ENCODE measurements at regions not wholly inside any gene's neighbourhood (a gene's known extent, or its start where the extent isn't known, plus 50 kb on each side); places are given as distances from the start of the nearest gene placed in this dataset.

DNA sequence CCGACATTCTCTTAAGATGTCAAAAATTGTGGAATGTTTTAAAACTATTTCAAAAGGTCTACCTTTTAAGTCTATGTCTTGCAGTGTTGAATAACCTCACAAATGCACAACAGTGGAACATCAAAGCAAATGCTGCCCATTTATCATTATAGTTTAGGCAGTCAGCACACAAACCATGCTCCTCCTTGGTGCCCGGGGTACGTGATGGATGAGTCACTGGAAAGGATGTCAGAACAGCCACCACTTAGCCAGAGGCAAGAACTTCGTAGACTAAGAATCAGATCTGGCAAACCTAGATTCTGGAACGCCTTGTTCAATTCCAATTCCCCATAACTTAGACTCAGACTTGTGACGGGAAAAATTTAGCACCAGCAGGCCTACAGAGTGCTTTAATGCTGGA is 343.6 kb downstream of the FGF9 start:
- DNase-seq = peak; percentile 4

DNA sequence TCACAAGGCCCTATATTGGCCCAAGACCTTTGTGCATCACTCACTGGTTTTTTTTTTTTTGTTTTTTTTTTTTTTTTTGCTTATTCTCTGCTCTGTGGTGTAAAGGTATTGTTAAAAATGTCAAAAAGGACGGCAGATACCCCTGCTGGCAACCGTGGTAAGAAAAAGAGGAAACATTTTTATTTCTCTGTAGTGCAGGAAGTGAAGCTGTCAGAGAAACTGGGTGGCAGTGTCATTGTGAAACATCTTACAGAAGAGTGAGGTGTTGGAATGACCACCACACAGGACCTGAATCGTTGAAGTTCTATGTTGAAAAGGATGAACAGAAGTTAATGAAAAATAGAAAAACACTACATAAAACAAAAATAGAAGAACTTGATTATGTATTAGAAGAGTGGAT is 346.4 kb downstream of the FGF9 start:
- no peak for DNase-seq

GRCh38 chr13:22018076-22018835 is 347.4 kb downstream of the FGF9 start:
- no peak for DNase-seq

DNA sequence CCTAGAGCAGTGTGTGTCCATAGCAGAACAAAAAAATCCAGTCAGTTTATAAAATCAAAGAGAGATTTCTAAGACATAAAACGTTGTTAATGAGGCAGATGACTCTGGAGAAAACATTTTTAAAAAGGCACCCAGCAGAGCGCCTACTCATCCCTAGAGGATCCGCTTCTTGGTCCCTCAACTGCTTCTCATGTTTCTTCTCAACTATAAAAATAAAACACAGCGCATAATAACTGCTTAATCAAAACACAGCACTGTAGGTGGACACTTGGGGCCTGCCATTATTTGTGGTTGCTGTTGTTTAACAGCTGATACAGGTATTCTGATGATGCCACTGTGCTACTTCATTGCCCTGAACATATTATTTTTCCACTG is 347.9 kb downstream of the FGF9 start:
- no peak for DNase-seq

GRCh38 chr13:22024381-22024994 is 353.6 kb downstream of the FGF9 start:
- no peak for DNase-seq

GRCh38 chr13:22027566-22027965 is 356.7 kb downstream of the FGF9 start:
- DNase-seq = no peak

- no peak for DNase-seq
Observed at GRCh38 chr13:22028831-22029230, 358.0 kb downstream of the FGF9 start.

DNA sequence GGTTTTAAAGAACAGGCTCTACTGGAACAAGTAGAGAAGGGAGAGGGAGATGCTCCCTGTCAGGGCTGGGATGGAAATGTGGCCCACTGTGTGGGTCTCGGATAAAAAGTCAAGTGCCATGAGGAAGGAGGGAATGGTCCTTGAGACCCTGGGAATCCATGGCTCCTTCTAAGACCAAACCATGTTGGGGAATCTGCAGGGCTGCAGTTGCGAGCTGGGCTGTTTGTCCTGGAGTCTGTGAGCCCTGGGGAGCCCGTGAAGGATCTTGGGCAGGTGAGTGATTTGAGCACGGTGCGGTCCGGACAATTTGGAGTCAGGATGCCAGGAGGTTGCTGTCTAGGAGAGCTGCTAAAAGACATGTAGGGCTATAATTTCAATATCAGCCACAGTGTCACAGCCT is 359.4 kb downstream of the FGF9 start:
- DNase-seq = no peak

DNA sequence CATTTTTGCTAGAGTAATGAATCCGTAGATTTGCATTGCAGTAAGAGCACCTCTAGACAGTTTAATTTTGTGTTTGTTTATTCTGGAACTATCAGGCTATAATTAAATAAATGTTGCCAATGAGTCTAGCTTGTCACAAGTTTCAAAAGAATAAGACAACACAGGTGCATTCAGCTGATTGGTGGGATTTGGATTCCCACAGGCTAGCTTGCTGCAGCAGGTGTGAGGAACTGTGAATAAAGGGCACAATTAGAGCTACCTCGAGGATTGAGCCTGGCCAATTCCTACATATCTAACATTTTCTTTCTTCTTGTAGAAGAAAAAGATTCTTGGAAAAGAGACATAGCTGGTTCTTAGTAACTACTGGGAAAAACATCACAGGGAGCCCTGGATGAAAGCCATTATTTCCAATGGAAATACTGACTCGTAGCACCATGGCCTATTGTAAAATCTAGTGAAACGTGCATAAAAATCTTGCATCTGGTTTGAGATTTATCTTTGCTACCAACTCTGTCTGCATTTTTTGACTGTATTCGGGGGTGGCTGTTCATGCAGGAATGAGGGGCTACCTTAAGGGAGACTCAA is 360.9 kb downstream of the FGF9 start:
- DNase-seq = no peak

GRCh38 chr13:22032905-22033304 is 362.0 kb downstream of the FGF9 start:
- DNase-seq = no peak

GRCh38 chr13:22039961-22040360 is 369.1 kb downstream of the FGF9 start:
- DNase-seq = no peak

GRCh38 chr13:22040810-22041364 is 370.0 kb downstream of the FGF9 start:
- DNase-seq = no peak

DNA sequence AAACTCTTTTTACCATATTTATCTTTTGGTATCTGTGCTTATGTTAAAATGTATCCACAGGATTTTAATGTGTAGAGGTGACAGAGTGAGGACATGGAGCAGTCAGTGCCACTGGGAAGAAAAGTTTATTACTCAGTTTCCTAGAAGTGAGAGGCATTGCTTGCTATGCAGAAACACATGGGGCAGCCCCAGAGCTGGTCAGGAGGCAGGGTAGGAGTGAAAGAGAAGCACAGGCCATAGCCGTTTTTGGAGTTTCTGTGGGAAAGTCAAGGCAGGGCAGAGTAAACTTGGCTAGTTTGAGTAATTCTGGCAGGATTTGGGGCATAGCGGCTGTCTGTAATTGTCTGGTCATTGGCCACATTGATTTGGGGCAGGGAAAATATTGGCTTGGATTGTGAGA is 370.9 kb downstream of the FGF9 start:
- no peak for DNase-seq

GRCh38 chr13:22047082-22047784 is 376.4 kb downstream of the FGF9 start:
- DNase-seq = no peak

- DNase-seq = no peak
Observed at GRCh38 chr13:22047785-22048104, 376.9 kb downstream of the FGF9 start.

DNA sequence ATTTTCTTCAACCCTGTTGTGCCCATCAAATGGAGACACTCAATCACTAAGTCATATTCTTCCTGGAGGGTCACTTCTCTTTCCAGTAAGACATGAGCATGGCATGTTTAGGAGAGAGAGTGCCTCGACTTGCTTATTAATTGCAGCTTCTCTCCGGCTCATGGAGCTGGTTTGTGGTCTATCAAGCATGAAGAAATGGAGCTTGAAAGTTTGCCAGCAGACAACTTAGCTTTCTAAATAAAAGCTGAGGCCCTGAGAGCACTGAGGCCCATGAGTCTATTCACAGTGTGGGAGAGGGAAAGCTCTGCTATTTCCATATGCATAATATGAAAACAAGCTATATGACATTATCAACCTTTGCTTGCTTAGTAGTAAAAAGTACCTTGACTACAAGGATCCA is 378.5 kb downstream of the FGF9 start:
- no peak for DNase-seq

GRCh38 chr13:22050951-22051563 is 380.2 kb downstream of the FGF9 start:
- no peak for DNase-seq

GRCh38 chr13:22053053-22053452 is 382.2 kb downstream of the FGF9 start:
- DNase-seq = no peak

- no peak for DNase-seq
Observed at GRCh38 chr13:22055259-22055658, 384.4 kb downstream of the FGF9 start.

GRCh38 chr13:22060187-22060586 is 389.3 kb downstream of the FGF9 start:
- no peak for DNase-seq

DNA sequence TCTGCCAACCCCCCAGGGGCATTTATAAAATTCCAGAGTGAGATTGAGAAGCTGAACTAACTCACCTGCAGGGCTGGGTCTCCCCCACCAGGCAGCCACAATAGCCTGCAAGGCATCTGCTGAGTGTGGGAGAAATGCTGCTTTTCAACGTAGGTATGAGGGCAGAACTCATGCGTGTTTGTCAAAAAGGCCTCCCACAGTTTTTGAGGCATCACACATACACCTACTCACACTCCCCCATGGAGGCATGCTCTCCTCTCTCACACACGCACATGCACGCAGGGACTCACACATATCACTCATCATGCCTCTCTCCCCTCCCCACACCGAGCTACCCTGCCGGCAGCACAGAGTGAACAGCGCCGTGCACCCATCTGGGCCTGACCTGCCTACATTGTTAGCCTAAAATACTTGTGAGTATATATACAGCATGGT is 390.5 kb downstream of the FGF9 start:
- no peak for DNase-seq

- no peak for DNase-seq
Observed at GRCh38 chr13:22061806-22062391, 391.0 kb downstream of the FGF9 start.
